ENCODE measurements at regions not wholly inside any gene's neighbourhood (a gene's known extent, or its start where the extent isn't known, plus 50 kb on each side); places are given as distances from the start of the nearest gene placed in this dataset.

DNA sequence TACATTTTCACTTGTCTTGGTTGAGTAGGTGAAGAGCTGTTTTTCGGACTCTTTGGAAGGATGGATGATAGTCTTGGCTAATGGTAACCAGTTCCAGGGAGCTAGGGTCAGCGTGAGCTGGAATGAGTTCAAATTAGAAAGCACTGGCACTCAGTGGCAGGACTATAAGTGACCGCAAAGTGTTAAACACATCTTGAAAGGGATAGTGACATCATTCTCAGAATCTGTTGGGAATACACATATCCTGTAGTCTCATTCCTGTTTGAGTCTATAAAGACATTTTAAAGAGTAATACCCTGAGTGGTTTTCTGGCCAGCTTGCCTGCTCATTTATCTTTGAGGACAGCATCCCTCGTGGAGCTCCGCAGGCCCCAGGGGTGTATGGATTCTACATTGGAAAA is 56.7 kb upstream of the TMEM248 start:
- H3K4me3 ChIP-seq (ENCODE audit: insufficient read length, low read depth), result no peak overlapping the region
- no peak for DNase-seq (ENCODE audit: low read depth, low spot score)
- H3K4me1 ChIP-seq (ENCODE audit: insufficient read depth, insufficient read length), result peaks cover 5% of the 10 kb centered on the region
- TF ChIP-seq SUZ12 (IDR thresholded peaks at IDR 0.05; ENCODE audit: extremely low read depth, insufficient read depth, insufficient read length) (no peak), ZNF274 (IDR thresholded peaks at IDR 0.05; ENCODE audit: low read depth, low read length) (no peak), YY1 (IDR thresholded peaks at IDR 0.05; ENCODE audit: insufficient read depth, insufficient read length) (no peak)
- H3K36me3 ChIP-seq (ENCODE audit: insufficient read depth, insufficient read length, low read length), result peaks cover 14% of the 10 kb centered on the region
- no peak overlapping the region for H3K9ac ChIP-seq (ENCODE audit: insufficient read length, low read depth)
- H3K9me3 ChIP-seq (ENCODE audit: insufficient read depth, low read length), result no peaks in the 10 kb centered on the region
- no peaks in the 10 kb centered on the region for H3K27me3 ChIP-seq (ENCODE audit: insufficient read depth, insufficient read length)

DNA sequence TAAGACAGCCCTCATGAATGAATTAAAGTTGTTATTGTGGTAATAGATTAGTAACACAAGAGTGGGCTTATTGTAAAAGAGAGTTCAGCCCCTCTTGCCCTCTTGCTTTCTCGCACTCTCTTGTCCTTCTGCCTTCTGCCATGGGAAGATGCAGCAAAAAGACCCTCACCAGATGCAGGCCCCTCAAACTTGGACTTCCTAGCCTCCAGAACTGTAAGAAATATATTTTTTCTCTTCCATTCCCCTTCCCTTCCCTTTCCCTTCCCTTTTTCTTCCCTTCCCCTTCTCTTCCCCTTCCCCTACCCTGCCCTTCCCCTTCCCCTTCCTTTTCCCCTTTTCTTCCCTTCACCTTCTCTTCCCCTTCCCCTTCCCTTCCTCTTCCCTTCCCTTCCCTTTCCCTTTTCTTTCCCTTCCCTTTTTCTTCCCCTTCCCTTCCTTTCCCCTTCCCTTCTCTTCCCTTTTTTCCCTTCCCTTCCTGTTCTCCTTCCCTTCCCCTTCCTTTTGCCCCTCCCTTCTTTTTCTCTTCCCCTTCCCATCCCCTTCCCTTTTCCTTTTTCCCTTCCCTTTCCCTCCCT is 55.6 kb upstream of the TMEM248 start:
- DNase-seq (ENCODE audit: low read depth, low spot score), result no peak
- Histone ChIP-seq H3K9me3 (ENCODE audit: insufficient read depth, low read length) (no peaks in the 10 kb centered on the region), H3K9ac (ENCODE audit: insufficient read length, low read depth) (no peak overlapping the region), H3K36me3 (ENCODE audit: insufficient read depth, insufficient read length, low read length) (peaks cover 15% of the 10 kb centered on the region), H3K4me1 (ENCODE audit: insufficient read depth, insufficient read length) (peaks cover 3% of the 10 kb centered on the region), H3K4me3 (ENCODE audit: insufficient read length, low read depth) (no peak overlapping the region), H3K27me3 (ENCODE audit: insufficient read depth, insufficient read length) (no peaks in the 10 kb centered on the region)
- TF ChIP-seq SUZ12 (IDR thresholded peaks at IDR 0.05; ENCODE audit: extremely low read depth, insufficient read depth, insufficient read length), result no peak
- no peak for TF ChIP-seq ZNF274 (IDR thresholded peaks at IDR 0.05; ENCODE audit: low read depth, low read length)
- no peak for TF ChIP-seq YY1 (IDR thresholded peaks at IDR 0.05; ENCODE audit: insufficient read depth, insufficient read length)

DNA sequence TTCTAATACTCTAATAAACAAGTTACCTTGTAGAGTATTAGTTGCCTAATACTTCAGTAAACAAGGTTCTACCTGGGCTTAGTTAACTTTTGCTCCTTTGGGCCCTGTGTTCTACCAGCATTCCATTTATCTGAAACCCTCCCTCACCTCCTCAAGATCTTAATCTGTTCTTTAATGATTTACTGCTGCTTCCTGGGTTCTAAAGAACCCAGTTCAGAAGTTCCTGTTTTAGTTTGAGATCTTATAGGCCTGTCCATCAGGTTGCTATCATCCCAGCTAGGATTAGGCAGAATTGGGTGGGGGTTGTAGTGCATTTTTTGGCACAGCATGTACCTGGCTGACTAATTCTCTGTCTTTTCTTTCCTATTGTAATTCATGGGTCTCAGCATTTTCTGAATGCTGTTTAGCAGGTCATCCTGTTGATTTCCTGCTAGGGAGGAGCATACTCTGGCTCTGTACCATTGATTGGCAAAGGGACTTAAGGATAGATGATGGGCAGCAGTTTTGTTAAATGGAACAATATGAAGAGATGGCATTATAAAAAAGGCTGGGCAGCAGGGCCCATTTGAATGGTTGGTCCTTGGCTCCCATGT is 53.7 kb upstream of the TMEM248 start:
- Histone ChIP-seq H3K9ac (ENCODE audit: insufficient read length, low read depth) (no peak overlapping the region), H3K4me1 (ENCODE audit: insufficient read depth, insufficient read length) (peaks cover 3% of the 10 kb centered on the region), H3K36me3 (ENCODE audit: insufficient read depth, insufficient read length, low read length) (peaks cover 5% of the 10 kb centered on the region), H3K27me3 (ENCODE audit: insufficient read depth, insufficient read length) (no peaks in the 10 kb centered on the region), H3K4me3 (ENCODE audit: insufficient read length, low read depth) (no peak overlapping the region), H3K9me3 (ENCODE audit: insufficient read depth, low read length) (no peaks in the 10 kb centered on the region)
- DNase-seq (ENCODE audit: low read depth, low spot score), result peak; percentile 60
- TF ChIP-seq ZNF274 (IDR thresholded peaks at IDR 0.05; ENCODE audit: low read depth, low read length) (no peak), YY1 (IDR thresholded peaks at IDR 0.05; ENCODE audit: insufficient read depth, insufficient read length) (no peak), SUZ12 (IDR thresholded peaks at IDR 0.05; ENCODE audit: extremely low read depth, insufficient read depth, insufficient read length) (no peak)

DNA sequence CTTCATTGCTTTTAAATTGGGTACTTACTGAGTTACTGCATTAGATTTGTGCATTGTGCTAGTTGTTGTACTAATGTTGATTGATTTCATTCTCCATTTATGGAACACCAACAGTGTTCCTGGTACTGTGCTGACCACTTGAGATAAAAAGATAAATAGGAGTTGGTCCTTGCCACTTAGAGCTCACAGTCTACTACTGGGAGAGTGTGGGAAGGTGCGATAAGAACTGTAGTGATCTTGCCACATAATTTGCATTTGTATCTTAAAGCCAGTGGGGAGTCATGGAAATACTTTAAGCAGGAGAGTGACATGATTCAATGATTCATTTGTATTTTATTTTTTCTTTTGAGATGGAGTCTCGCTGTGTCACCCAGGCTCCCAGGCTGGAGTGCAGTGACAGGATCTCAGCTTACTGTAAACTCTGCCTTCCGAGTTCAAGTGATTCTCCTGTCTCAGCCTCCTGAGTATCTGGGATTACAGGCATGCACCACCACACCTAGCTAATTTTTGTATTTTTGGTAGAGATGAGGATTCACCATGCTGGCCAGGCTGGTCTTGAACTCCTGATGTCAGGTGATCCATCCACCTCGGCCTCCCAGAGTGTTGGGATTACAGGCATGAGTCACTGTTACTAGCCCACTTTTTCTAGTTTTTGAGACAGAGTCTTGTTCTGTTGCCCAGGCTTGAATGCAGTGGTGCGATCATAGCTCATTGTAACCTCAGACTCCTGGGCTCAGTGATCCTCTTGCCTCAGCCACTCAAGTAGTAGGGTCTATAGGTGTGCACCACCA is 51.2 kb upstream of the TMEM248 start:
- TF ChIP-seq ZNF274 (IDR thresholded peaks at IDR 0.05; ENCODE audit: low read depth, low read length), result no peak
- TF ChIP-seq SUZ12 (IDR thresholded peaks at IDR 0.05; ENCODE audit: extremely low read depth, insufficient read depth, insufficient read length), result no peak
- Histone ChIP-seq H3K4me1 (ENCODE audit: insufficient read depth, insufficient read length) (peaks cover 3% of the 10 kb centered on the region), H3K9ac (ENCODE audit: insufficient read length, low read depth) (no peak overlapping the region), H3K9me3 (ENCODE audit: insufficient read depth, low read length) (no peaks in the 10 kb centered on the region), H3K4me3 (ENCODE audit: insufficient read length, low read depth) (no peak overlapping the region), H3K27me3 (ENCODE audit: insufficient read depth, insufficient read length) (no peaks in the 10 kb centered on the region), H3K36me3 (ENCODE audit: insufficient read depth, insufficient read length, low read length) (peaks cover 3% of the 10 kb centered on the region)
- DNase-seq (ENCODE audit: low read depth, low spot score), result no peak

DNA sequence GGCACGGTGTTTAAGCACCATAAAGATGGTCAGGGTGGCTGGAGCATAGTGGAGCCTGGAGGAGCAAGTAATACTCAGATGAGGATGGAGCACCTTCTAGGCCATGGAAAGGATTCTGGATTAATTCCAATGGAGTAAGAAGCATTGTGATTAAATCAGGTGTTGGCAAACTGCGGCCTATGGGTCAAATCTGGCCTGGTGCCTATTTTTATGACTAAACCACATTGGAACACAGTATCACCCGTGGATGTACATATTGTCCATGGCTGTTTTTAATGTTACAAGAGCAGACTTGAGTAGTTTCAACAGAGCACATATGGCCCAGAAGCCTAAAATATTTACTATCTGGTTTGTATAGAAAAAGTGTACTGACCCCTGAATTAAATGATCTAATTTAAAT is 49.9 kb upstream of the TMEM248 start:
- no peak for TF ChIP-seq YY1 (IDR thresholded peaks at IDR 0.05; ENCODE audit: insufficient read depth, insufficient read length)
- TF ChIP-seq ZNF274 (IDR thresholded peaks at IDR 0.05; ENCODE audit: low read depth, low read length), result no peak
- no peak for TF ChIP-seq SUZ12 (IDR thresholded peaks at IDR 0.05; ENCODE audit: extremely low read depth, insufficient read depth, insufficient read length)
- no peak for DNase-seq (ENCODE audit: low read depth, low spot score)
- H3K36me3 ChIP-seq (ENCODE audit: insufficient read depth, insufficient read length, low read length), result peaks cover 3% of the 10 kb centered on the region

More for the DNA sequence above, 49.9 kb upstream of the TMEM248 start:
- H3K4me3 ChIP-seq (ENCODE audit: insufficient read length, low read depth), result no peak overlapping the region
- peaks cover 3% of the 10 kb centered on the region for H3K4me1 ChIP-seq (ENCODE audit: insufficient read depth, insufficient read length)
- H3K9me3 ChIP-seq (ENCODE audit: insufficient read depth, low read length), result no peaks in the 10 kb centered on the region
- H3K9ac ChIP-seq (ENCODE audit: insufficient read length, low read depth), result no peak overlapping the region
- H3K27me3 ChIP-seq (ENCODE audit: insufficient read depth, insufficient read length), result no peaks in the 10 kb centered on the region
